HUDEP-2 (cell line): ENCODE measurements at regions not wholly inside any gene's neighbourhood (a gene's known extent, or its start where the extent isn't known, plus 50 kb on each side); places are given as distances from the start of the nearest gene placed in this dataset.

Source experiments
- DNase-seq, 76 experiments: peaks; one replicate each; lab custom pipeline; 2025; ENCODE audit not compliant: unreplicated experiment in 76 of 76; lab: John Stamatoyannopoulos, UW

- DNase-seq, result no peak
Measured at GRCh38 chr5:2696156-2696807, 55.2 kb downstream of the IRX2 start.

- DNase-seq, result no peak
Measured at GRCh38 chr5:2695200-2695891, 56.1 kb downstream of the IRX2 start.

GRCh38 chr5:2691530-2691929 is 59.9 kb downstream of the IRX2 start:
- no peak for DNase-seq

- DNase-seq, result no peak
Measured at GRCh38 chr5:2690293-2690692, 61.2 kb downstream of the IRX2 start.

- no peak for DNase-seq
Measured at GRCh38 chr5:2688586-2688985, 62.9 kb downstream of the IRX2 start.

GRCh38 chr5:2687746-2688145 is 63.7 kb downstream of the IRX2 start:
- DNase-seq, result no peak

- no peak for DNase-seq
Measured at GRCh38 chr5:2686321-2687124, 65.0 kb downstream of the IRX2 start.

GRCh38 chr5:2685651-2686272 is 65.7 kb downstream of the IRX2 start:
- DNase-seq, result no peak

- DNase-seq, result no peak
Measured at GRCh38 chr5:2684606-2685005, 66.9 kb downstream of the IRX2 start.

GRCh38 chr5:2683720-2684119 is 67.8 kb downstream of the IRX2 start:
- no peak for DNase-seq

GRCh38 chr5:2681476-2681875 is 70.0 kb downstream of the IRX2 start:
- DNase-seq, result no peak

GRCh38 chr5:2680979-2681378 is 70.5 kb downstream of the IRX2 start:
- no peak for DNase-seq

- DNase-seq, result no peak
Measured at GRCh38 chr5:2677689-2678088, 73.8 kb downstream of the IRX2 start.

GRCh38 chr5:2675548-2675947 is 75.9 kb downstream of the IRX2 start:
- no peak for DNase-seq

- DNase-seq, result no peak
Measured at GRCh38 chr5:2674456-2674855, 77.0 kb downstream of the IRX2 start.

GRCh38 chr5:2670940-2671339 is 80.5 kb downstream of the IRX2 start:
- no peak for DNase-seq

- no peak for DNase-seq
Measured at GRCh38 chr5:2669913-2670312, 81.6 kb downstream of the IRX2 start.

GRCh38 chr5:2669259-2669658 is 82.2 kb downstream of the IRX2 start:
- DNase-seq, result no peak

- DNase-seq, result no peak
Measured at GRCh38 chr5:2666081-2666480, 85.4 kb downstream of the IRX2 start.

- no peak for DNase-seq
Measured at GRCh38 chr5:2663489-2663888, 88.0 kb downstream of the IRX2 start.

- no peak for DNase-seq
Measured at GRCh38 chr5:2660315-2660714, 91.2 kb downstream of the IRX2 start.
